ENCODE measurements at regions not wholly inside any gene's neighbourhood (a gene's known extent, or its start where the extent isn't known, plus 50 kb on each side); places are given as distances from the start of the nearest gene placed in this dataset.

- Mint-ChIP-seq H3K27me3 (ENCODE audit: low read depth in 2 of 2) (peaks cover 0 to 2% of the 10 kb centered on the region in 2 donors), H3K4me3 (no peak overlapping the region), H3K9me3 (peaks cover 0 to 2% of the 10 kb centered on the region in 2 donors), H3K27ac (no peak overlapping the region), H3K4me1 (no peaks in the 10 kb centered on the region), H3K36me3 (no peaks in the 10 kb centered on the region)
- no peak for TF ChIP-seq CTCF (IDR thresholded peaks at IDR 0.05)
- intact Hi-C loops (cut with micrococcal nuclease): no loop called here
- ATAC-seq: no peak
- WGBS (ENCODE audit: insufficient coverage): 62% methylated on average over 1 of the region's 2 CpGs
- H3K4me3 ChIP-seq (ENCODE audit: low read length): no peak overlapping the region
- no peak overlapping the region for H3K27ac ChIP-seq (ENCODE audit: low read length)
- DNase-seq: no peak
- no peaks in the 10 kb centered on the region for H3K9me3 ChIP-seq (ENCODE audit: control insufficient read depth, insufficient read depth, low read length)
- H3K4me1 ChIP-seq (ENCODE audit: control insufficient read depth, insufficient read depth, low read length): no peaks in the 10 kb centered on the region
- H3K36me3 ChIP-seq (ENCODE audit: control insufficient read depth, insufficient read depth, low read length): no peaks in the 10 kb centered on the region
- no peaks in the 10 kb centered on the region for H3K27me3 ChIP-seq (ENCODE audit: control insufficient read depth, insufficient read depth, low read length)
These were observed 387.4 kb upstream of the KIF2A start for GRCh38 chr5:61918611-61919010.

- Histone ChIP-seq H3K9me3 (ENCODE audit: control insufficient read depth, insufficient read depth, low read length) (no peaks in the 10 kb centered on the region), H3K36me3 (ENCODE audit: control insufficient read depth, insufficient read depth, low read length) (no peaks in the 10 kb centered on the region), H3K27ac (ENCODE audit: low read length) (no peak overlapping the region), H3K27me3 (ENCODE audit: control insufficient read depth, insufficient read depth, low read length) (no peaks in the 10 kb centered on the region), H3K4me1 (ENCODE audit: control insufficient read depth, insufficient read depth, low read length) (no peaks in the 10 kb centered on the region), H3K4me3 (ENCODE audit: low read length) (no peak overlapping the region)
- Mint-ChIP-seq H3K27ac (no peak overlapping the region), H3K36me3 (no peaks in the 10 kb centered on the region), H3K4me3 (no peak overlapping the region), H3K9me3 (peaks cover 0 to 2% of the 10 kb centered on the region in 2 donors), H3K27me3 (ENCODE audit: low read depth in 2 of 2) (peaks cover 0 to 2% of the 10 kb centered on the region in 2 donors), H3K4me1 (no peaks in the 10 kb centered on the region)
- ATAC-seq: no peak
- 90% methylated on average over 6 of the region's 6 CpGs for WGBS (ENCODE audit: insufficient coverage)
- TF ChIP-seq CTCF (IDR thresholded peaks at IDR 0.05): no peak
- intact Hi-C loops (cut with micrococcal nuclease): no loop called here
- no peak for DNase-seq
These were observed 386.1 kb upstream of the KIF2A start for GRCh38 chr5:61919920-61920319.

GRCh38 chr5:61924251-61924650 lies 381.8 kb upstream of the KIF2A start:
- Histone ChIP-seq H3K9me3 (ENCODE audit: control insufficient read depth, insufficient read depth, low read length) (no peaks in the 10 kb centered on the region), H3K36me3 (ENCODE audit: control insufficient read depth, insufficient read depth, low read length) (no peaks in the 10 kb centered on the region), H3K27me3 (ENCODE audit: control insufficient read depth, insufficient read depth, low read length) (no peaks in the 10 kb centered on the region), H3K4me3 (ENCODE audit: low read length) (no peak overlapping the region), H3K27ac (ENCODE audit: low read length) (no peak overlapping the region), H3K4me1 (ENCODE audit: control insufficient read depth, insufficient read depth, low read length) (no peaks in the 10 kb centered on the region)
- Mint-ChIP-seq H3K9me3 (peaks cover 4% of the 10 kb centered on the region in 2 donors), H3K36me3 (no peaks in the 10 kb centered on the region), H3K4me1 (no peaks in the 10 kb centered on the region), H3K27ac (no peak overlapping the region), H3K4me3 (no peak overlapping the region), H3K27me3 (ENCODE audit: low read depth in 2 of 2) (peaks cover 0 to 2% of the 10 kb centered on the region in 2 donors)
- intact Hi-C loops (cut with micrococcal nuclease): no loop called here
- WGBS (ENCODE audit: insufficient coverage): no CpG with 5 or more reads among the region's 1 CpG
- DNase-seq (no peak), ATAC-seq (no peak)
- TF ChIP-seq CTCF (IDR thresholded peaks at IDR 0.05): no peak

GRCh38 chr5:61926911-61927310 lies 379.1 kb upstream of the KIF2A start:
- Mint-ChIP-seq H3K27ac (no peak overlapping the region), H3K4me3 (no peak overlapping the region), H3K27me3 (ENCODE audit: low read depth in 2 of 2) (peaks cover 0 to 2% of the 10 kb centered on the region in 2 donors), H3K36me3 (no peaks in the 10 kb centered on the region), H3K9me3 (peaks cover 4% of the 10 kb centered on the region in 2 donors), H3K4me1 (no peaks in the 10 kb centered on the region)
- Histone ChIP-seq H3K9me3 (ENCODE audit: control insufficient read depth, insufficient read depth, low read length) (no peaks in the 10 kb centered on the region), H3K4me3 (ENCODE audit: low read length) (no peak overlapping the region), H3K27ac (ENCODE audit: low read length) (no peak overlapping the region), H3K36me3 (ENCODE audit: control insufficient read depth, insufficient read depth, low read length) (no peaks in the 10 kb centered on the region), H3K27me3 (ENCODE audit: control insufficient read depth, insufficient read depth, low read length) (no peaks in the 10 kb centered on the region), H3K4me1 (ENCODE audit: control insufficient read depth, insufficient read depth, low read length) (no peaks in the 10 kb centered on the region)
- intact Hi-C loops (cut with micrococcal nuclease): no loop called here
- DNase-seq: no peak
- no peak for ATAC-seq
- TF ChIP-seq CTCF (IDR thresholded peaks at IDR 0.05): no peak

Measured in natural killer cell (primary cell).